ENCODE measurements at regions not wholly inside any gene's neighbourhood (a gene's known extent, or its start where the extent isn't known, plus 50 kb on each side); places are given as distances from the start of the nearest gene placed in this dataset.
"Not testable (repeated sequence)": the region's sequence is repeated elsewhere in the genome, so short reads cannot be mapped to it uniquely, and the experiment has no call there.

DNA sequence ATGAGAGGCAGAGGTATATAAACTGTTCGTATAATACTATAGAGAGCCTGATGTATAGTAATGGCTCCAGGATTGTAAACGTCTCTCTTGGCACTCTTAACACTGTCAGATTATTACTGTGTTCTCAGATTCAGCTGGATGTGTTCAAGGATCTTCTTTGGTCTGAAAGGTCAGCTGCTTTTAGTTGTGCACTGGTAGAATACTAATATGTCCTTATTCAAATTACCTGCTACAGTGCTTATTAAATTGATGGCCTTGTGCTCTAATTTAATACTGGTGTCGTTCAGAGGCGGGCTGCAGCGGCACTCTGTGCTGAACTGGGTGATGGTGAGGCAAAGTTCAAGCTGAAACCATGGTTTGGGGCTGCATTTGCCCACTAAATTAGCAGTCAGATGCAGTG is 216.7 kb upstream of the ARRDC3 start:
- DNase-seq (ENCODE audit: low read depth) = no peak

DNA sequence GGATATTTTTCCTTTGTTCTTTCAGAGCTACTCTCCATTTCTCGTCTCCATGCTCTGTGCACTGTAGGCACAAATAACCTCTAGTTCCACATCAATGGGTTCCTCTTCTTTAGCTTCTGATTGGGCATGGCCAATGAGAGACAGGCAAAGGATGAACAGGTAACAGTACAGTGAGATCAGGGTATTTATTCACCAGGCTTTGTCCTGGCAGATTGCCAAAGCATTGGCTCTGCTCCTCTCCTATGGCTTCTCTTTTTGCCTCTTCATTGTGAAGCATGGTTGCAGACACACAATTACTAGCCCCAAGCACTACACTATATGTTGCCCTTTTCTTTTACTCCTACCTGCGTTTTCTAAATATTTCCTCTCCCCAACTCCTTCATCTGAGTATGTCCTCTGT is 215.1 kb upstream of the ARRDC3 start:
- no peak for DNase-seq (ENCODE audit: low read depth)

DNA sequence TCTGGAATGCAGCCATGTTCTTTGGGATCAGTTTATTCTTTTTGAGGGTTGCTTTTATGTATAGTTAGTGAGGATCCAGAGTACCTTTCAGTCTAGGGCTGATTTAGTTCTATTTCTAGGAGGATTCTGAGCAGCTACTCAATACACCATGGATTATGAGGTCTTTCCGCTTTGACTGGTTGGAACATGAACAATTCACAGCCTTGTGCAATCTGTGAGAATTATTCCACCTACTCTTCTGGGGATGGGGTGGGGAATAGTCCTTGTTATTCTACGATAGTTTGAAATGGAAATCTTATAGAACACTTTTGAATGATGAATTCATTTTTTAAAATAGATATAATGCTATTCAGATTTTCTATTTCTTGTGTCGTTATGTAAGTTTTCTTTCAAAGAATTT is 212.3 kb upstream of the ARRDC3 start:
- DNase-seq (ENCODE audit: low read depth) = no peak

DNA sequence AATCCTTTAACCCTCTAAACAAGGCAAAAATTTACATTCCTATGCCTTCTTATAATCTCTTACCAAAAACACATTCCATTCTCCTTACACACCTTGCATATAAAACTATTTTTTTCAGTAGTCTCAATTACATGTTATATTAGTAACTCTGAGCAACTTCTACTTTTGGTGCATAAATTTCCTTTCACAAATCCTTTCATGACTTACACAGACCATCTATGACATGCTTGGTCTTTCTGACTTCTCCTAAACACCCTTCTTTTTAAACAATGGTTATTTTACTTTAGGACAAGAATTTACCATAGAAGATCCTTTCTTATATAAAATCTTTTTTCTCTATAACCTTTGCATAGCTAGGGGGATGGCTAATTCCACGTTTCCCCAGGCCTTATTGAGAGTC is 208.0 kb upstream of the ARRDC3 start:
- no peak for DNase-seq (ENCODE audit: low read depth)

DNA sequence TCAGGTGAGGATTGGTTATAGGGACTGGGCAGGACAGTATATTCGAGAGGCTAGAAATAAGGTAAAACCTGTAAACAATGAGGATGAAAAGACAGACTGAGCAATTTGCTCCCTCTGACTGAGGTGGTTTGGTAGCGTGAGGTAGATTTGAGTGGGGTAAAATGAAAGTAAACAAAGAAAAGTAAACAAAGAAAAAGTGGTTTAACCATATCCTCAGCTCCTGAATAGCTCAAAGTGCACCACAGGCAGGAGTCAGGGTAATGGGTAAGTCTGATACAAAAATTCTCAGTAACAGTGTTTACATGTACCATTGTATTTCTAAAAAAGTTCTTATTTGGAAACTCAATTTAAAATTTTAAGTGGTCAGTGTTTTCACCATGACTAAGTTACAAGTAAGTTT is 203.1 kb upstream of the ARRDC3 start:
- no peak for DNase-seq (ENCODE audit: low read depth)

DNA sequence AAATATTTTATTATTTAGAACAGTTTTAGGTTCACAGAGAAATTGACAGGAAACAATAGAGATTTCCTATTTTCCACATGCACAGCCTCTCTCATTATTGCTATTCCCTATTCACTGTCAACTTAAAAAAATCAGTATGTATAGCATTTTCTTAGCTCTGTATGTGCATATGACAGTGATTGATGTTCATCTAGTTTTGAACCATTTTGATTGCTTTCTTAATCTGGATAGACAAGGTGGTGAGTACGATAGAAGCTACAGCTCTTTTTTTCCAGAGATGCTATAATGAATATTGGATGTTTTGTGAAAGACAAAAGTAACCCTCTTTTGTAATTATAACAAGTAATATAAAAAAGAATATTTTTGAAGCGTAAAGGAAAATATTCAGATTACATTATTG is 201.2 kb upstream of the ARRDC3 start:
- DNase-seq (ENCODE audit: low read depth) = no peak

DNA sequence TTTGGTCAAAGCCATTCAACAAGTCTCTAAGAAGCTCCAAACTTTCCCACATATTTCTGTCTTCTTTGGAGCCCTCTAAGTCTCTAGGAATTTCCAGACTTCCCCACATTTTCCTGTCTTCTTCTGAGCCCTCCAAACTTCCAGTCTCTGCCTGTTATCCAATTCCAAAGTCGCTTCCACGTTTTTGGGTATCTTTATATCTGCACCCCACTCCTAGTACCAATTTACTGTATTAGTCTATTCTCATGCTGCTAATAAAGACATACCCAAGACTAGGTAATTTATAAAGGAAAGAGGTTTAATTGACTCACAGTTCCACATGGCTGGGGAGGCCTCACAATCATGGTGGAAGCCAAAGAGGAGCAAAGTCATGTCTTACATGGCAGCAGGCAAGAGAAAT is 182.9 kb upstream of the ARRDC3 start:
- not testable (repeated sequence) for DNase-seq (ENCODE audit: low read depth)

DNA sequence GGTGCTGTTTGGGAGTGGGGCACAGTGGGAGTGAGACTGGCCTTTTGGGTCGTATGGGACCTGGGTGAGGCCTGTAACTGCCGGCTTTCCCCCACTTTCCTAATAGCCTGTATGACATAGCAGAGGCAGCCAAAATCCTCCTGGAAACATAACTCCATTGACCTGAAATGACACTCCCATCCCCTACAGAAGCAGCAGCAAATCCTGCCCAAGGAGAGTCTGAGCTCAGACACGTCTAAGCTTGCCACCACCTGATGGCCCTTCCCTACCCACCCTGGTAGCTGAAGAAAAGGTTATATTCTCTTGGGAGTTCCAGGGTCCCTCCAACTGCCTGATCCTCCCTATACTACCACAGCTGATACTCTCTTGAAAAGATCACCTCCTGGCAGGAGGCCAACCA is 179.8 kb upstream of the ARRDC3 start:
- no peak for DNase-seq (ENCODE audit: low read depth)

DNA sequence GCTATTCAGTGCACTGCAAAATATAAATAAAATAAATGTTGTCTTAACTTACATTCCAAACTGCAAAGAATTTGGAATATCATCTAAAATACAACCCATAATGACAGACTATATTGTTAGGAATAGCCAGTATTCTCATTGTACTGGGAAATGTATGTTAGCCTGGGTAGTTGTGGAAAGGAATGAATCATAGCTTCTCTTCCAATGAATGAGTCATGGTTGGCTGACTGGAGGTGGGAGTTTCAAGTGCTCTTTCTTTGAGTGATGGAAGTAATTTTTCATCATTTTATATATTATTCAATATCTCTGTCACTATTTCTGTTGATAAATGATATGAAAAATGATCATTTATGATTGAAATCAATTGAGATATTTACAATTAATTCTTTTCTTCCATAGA is 158.6 kb upstream of the ARRDC3 start:
- DNase-seq (ENCODE audit: low read depth) = no peak

DNA sequence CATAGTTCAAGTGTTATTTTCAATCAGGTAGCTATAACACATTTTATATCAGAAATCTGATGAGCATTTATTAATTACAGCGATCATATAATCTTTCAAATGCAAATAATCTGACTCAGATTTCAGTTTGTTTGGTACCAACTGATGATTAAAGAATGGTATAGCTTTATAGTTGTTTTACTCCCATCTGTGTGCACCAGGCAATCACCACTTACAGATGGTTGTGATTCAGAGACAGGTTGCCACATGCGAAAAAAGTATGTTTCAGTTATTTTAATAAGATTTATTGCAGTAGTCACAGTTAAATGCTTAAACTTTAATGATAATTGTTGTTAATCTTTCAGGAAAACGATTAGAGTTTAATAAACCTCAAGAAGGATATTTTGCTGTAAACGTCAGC is 155.1 kb upstream of the ARRDC3 start:
- no peak for DNase-seq (ENCODE audit: low read depth)

DNA sequence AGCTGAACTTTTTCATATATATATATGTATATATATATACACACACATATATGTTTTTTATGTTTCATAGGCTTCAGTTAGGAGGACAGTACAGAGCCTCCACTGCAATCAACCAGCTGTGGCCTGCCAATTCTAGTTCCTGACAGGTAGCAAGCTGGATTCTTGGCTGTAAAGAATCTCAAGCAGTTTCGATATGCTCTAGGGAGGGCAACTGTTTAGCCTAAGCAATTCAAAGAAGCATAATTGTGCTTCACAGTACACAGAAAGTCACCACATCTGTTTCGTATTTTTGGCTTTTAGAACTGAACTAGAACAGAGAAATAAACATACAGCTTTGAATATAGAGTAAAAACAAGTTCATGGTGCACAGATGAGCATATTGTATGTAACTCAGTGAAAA is 152.4 kb upstream of the ARRDC3 start:
- DNase-seq (ENCODE audit: low read depth) = peak; percentile 13

DNA sequence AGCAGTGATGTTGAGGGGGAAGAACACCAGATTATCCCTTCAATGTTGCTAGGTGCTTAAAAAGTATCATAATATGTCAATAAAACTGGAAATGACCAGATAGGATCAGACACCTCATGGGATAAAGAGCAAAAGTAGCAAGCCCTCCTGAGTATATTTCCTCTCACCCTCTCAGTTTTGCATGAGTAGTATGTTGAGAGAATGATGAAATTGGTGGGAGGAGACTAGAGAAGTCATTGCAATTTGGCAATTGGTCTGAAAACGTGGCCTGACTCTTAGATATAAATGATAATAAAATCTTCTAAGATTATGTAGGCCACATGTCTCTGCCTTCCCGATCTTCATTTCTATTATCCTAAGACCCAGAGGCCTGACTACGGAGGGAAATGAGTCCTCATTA is 151.2 kb upstream of the ARRDC3 start:
- no peak for DNase-seq (ENCODE audit: low read depth)

DNA sequence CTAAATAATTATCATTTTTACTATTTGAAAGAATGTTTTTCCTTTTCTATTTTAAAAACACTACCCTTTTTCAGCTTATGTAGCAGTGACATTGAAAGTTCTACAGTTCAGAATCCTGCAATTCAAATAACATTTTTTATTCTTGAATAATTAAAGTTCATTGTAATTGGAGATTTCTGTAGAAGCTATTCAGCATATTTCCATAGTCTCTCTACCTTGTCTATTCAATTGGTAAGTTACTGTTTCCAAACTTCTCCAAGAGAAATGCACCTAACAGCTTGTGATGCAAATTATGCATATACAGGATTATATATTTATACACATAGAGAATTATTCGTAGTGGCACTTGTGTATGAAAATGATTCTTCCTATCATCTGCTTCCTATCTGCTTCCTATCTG is 149.7 kb upstream of the ARRDC3 start:
- no peak for DNase-seq (ENCODE audit: low read depth)

DNA sequence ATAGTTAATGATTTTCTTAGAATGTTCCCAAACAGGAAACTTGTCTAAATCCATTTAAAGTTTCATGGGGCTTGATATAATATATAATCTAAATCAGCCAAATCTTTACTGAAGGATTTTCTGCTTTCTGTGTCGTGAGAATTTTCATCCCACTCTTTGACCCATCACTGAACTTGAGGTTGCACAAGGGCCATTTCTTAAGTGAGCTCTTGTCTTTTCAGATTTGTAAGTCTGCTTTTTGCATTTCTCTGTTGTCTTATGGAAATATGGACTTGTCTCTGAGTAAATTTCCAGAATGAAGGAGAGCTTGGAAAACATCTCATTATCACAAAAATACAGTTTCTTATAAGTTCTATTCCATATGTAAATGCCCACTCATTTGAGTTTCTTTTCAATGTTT is 149.2 kb upstream of the ARRDC3 start:
- DNase-seq (ENCODE audit: low read depth) = no peak

DNA sequence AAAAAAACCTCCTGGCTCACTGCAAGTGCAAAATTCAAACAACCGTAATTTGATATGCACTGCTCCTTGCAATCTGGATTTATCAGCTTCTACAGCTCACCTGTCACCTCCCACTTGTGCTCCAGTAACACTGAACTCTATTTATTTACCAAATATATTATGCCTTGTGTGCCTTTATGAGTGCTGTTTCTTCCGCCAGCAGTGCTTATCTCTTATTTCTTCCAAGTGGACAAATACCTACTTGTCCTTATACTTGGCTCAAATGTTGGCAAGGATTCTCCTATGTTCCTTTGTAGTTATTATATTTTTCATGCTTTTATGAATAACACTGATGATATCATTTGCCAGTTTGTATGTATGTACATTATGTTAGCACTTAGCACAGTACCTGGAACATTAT is 145.7 kb upstream of the ARRDC3 start:
- DNase-seq (ENCODE audit: low read depth) = no peak

DNA sequence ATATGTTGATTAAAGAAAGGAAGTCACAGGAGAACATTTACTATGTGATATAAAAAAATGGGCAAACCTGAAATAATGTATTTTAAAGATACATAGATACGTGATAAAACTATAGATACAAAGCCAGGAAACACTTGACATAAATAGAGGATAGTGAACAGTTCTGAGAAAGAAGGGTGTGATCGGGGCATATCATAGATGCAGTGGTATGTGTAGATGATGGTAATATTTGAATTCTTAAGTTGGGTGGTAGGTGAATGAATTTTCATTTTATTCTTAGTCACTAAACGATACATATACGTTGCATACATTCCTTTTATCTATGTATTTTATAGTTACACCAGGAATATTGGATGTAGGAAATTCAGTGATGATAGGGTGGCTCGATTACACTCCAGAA is 138.7 kb upstream of the ARRDC3 start:
- DNase-seq (ENCODE audit: low read depth) = no peak

DNA sequence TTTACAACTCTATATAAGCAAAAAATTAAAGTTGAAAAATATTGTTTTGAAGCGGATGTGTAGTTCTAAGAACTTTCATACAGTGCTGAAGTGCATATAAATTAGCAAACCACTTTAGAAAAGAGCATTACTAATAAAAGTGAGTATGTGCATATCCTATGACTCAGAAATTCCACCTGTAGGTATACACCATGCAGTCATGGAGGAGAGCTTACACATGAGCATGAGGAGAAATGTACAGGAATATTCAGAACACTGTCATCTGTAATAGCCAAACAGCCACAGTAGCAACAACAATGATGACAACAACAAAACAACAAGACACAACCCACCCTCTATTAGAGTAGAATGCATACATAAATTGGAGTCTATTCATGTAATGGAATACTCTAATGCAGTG is 138.2 kb upstream of the ARRDC3 start:
- DNase-seq (ENCODE audit: low read depth) = no peak

DNA sequence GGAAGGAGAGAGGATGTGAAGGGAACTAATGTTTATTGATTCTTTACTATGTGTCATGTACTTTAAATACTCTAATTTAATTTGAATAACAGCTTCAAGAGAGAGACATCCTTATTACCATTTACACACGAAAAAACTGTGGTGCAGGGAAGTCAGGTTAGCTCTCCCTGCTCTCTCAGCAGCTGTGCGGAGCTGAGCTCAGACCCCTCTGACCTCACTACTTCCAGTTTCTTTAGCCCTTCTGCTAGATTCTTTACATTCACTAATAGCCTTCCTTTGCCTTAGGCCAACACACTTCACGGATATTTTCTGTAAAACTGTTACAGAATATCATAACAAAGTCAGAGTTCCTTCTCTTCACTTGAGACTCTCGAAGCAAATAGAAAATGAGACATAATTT is 131.3 kb upstream of the ARRDC3 start:
- no peak for DNase-seq (ENCODE audit: low read depth)

DNA sequence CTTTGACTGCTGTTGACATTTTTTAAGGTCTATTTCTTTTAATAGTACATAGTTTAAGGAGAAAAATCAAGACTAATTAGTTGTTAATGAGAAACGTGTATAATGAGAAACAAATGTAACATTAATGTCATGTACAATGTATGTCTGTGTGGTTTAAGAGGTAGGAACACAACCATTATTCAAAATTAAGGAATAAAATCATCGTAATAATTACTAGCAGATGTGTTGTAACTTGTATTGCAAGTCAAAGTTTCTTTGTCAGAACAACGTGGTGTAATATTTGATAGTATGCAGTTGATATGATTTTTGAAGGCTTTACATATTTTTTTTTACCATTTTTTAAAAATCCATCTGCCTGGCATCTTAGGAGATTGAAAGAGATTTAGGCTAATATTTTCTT is 120.2 kb upstream of the ARRDC3 start:
- no peak for DNase-seq (ENCODE audit: low read depth)

DNA sequence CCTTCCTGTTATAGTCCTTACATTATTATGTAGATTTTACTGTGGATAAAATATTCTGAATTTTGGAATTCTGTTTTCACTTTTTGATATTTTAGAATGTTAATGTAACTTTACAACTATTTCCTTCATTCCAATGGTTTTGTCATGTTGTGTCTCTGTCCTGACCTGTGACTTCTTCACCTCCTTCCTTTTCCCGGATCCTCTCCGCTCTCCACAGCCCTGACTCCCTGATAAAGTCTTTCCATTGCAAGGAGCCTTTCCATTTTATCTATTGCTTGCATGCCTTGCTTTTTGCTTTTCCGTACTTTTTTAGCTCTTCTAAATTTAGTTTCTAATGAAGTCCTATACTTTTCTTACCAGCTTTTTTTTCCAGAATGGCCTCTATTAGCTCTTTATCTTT is 117.6 kb upstream of the ARRDC3 start:
- DNase-seq (ENCODE audit: low read depth) = no peak

DNA sequence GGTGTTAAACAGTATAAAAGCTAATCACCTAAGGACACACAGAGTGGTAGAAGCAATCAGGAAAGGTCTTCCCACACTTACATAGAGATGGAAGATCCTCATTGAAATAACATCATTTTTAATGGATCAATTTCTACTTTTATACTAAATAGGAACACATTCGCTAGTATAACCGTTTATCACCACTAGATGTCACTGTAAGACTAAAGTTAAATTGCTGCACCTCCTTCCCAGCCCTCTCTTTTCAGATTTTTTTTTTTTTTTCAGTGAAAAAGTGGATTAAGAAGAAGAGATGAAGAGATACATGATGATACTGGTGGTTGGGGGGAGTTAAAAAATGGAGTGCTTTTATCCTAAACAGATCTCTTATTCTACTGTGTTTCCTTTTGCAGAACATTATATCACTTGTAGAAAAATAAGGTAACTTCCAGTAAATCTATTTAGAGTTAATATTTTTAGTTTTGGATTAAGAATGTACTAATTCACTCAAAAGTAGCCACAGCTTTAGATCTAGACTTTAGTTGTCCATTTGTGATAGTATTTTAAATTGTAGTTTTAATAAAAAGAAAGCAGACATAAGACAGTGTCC is 116.9 kb upstream of the ARRDC3 start:
- DNase-seq (ENCODE audit: low read depth) = peak; percentile 48

DNA sequence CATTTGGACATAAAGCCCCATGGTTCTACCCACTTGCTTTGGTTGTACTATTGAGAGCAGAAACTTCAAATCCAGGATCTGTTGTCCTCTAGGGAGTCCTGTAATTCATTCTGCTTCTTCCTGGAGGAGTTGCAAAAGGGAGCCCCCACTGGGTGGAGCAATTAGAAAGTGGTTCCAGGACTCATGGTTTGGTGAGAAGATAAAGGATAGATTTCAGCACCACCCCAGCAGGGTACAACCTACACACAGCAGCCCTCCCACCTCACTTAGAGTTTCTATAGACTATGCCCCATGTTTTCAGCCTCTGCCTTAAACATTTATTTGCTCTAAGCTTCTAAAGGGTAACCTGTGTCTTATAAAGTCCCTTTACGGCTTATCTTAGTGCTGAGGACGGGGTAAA is 112.6 kb upstream of the ARRDC3 start:
- no peak for DNase-seq (ENCODE audit: low read depth)

DNA sequence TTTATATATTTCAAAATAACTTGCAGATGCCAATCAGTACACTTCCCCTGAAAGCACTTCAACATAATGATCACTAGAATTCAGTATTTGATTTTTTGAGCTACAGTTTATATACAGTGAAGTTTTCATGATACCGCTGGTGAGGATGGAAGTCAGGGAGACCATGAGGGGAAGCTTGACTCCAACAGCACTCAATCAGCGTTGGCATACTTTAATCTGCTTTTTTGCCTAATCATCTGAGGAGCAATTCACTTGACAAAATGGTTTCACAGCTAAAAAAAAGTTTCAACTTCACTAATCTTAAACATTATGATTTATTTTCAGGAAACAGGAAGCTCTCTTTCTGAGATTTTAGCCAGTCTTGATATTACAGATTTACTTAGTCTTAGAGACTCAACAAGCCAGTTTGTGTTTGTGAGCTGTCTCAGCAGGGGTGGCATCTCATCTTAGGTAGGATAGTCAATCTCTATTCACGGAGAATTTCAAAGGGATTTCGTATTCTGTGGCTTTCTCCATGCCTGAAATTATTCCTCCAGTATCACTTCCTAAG is 111.4 kb upstream of the ARRDC3 start:
- DNase-seq (ENCODE audit: low read depth) = no peak

DNA sequence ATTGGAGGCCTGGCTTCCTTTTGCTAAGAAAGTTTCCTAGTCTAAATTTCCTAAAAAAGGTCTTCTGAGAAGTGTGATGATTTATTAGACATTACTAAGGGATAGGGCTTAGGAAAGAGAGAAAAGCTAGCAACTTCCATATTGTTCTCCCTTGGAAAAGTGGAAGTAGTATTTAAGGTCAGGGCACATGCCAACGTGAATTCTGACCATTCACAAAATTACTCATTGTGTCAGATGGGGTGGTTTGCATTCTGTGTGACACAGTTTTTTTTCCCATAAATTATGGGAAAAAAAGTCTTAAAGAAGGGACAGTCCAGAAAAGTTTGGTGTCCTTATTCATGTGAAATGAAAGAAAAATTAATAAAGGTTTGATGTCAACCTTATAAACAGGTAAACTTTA is 110.0 kb upstream of the ARRDC3 start:
- no peak for DNase-seq (ENCODE audit: low read depth)

DNA sequence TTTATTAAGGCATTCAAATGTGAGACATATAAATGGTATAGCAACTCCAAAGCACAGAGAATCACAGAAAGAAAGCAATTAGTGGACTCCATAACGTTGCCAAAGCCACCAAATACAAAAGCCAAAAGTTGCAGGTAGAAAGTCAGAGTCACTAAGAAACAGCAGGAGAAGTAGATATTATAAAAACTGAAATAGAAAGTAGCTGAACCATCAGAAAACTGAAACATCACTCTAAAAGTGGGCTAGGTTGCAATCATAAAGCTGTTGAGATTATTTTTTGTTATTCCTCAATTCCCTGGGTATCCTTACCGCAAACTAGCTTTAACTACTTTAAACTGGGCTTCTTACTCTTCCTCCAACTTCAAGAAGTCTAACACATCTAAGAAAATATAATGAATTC is 108.1 kb upstream of the ARRDC3 start:
- DNase-seq (ENCODE audit: low read depth) = no peak
